NCI-H526 (cell line): ENCODE measurements at regions not wholly inside any gene's neighbourhood (a gene's known extent, or its start where the extent isn't known, plus 50 kb on each side); places are given as distances from the start of the nearest gene placed in this dataset.
A peak's percentile ranks its signal among the peaks of the same experiment; 100 is the strongest.

Experiments
- DNase-seq, 2 experiments: peaks; one replicate each; lab custom pipeline; 2025; lab: John Stamatoyannopoulos, UW

- no peak for DNase-seq
Measured at GRCh38 chr22:27385261-27385998, 416.1 kb downstream of the MN1 start.

- DNase-seq: no peak
Measured at GRCh38 chr22:27386186-27386585, 415.4 kb downstream of the MN1 start.

GRCh38 chr22:27387561-27387960 is 414.0 kb downstream of the MN1 start:
- no peak for DNase-seq

GRCh38 chr22:27388090-27388600 is 413.4 kb downstream of the MN1 start:
- DNase-seq: no peak

- no peak for DNase-seq
Measured at GRCh38 chr22:27389727-27390075, 411.9 kb downstream of the MN1 start.

- no peak for DNase-seq
Measured at GRCh38 chr22:27391092-27391770, 410.3 kb downstream of the MN1 start.

GRCh38 chr22:27393371-27393770 is 408.2 kb downstream of the MN1 start:
- DNase-seq: no peak

GRCh38 chr22:27394806-27395404 is 406.7 kb downstream of the MN1 start:
- DNase-seq: no peak

- no peak for DNase-seq
Measured at GRCh38 chr22:27397036-27397953, 404.3 kb downstream of the MN1 start.

- no peak for DNase-seq
Measured at GRCh38 chr22:27397954-27398342, 403.6 kb downstream of the MN1 start.

GRCh38 chr22:27399161-27399560 is 402.4 kb downstream of the MN1 start:
- DNase-seq: no peak

GRCh38 chr22:27400811-27401210 is 400.7 kb downstream of the MN1 start:
- no peak for DNase-seq

GRCh38 chr22:27401321-27401720 is 400.2 kb downstream of the MN1 start:
- DNase-seq: no peak

GRCh38 chr22:27404441-27404840 is 397.1 kb downstream of the MN1 start:
- no peak for DNase-seq

- peak in 1 of 2 experiments; percentile 65 for DNase-seq
Measured at GRCh38 chr22:27405672-27406388, 395.7 kb downstream of the MN1 start.

GRCh38 chr22:27406389-27406861 is 395.1 kb downstream of the MN1 start:
- DNase-seq: no peak

- peak; percentile 94 for DNase-seq
Measured at GRCh38 chr22:27407369-27407985, 394.1 kb downstream of the MN1 start.

GRCh38 chr22:27408068-27408467 is 393.5 kb downstream of the MN1 start:
- DNase-seq: no peak

GRCh38 chr22:27409299-27409698 is 392.3 kb downstream of the MN1 start:
- no peak for DNase-seq

- DNase-seq: no peak
Measured at GRCh38 chr22:27412866-27413445, 388.6 kb downstream of the MN1 start.
